ENCODE measurements at regions not wholly inside any gene's neighbourhood (a gene's known extent, or its start where the extent isn't known, plus 50 kb on each side); places are given as distances from the start of the nearest gene placed in this dataset.

DNA sequence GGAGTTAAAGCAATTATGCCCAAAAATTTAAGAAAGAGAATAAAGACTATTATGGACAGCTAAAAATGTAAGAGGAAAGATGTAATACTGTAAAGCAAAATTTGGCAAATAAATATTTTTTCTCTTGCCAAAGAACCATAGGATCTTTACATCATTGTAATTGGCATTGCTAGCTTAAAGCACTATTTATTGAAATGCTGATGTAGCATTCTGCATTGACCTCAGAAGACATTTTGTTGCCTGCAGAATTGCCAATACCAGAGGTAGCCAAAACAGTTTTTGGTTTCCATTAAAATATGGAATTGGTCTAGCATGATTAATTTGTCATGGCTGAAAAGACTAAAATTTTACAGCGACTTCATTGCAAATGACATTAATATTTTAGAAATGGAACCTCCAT is 191.5 kb upstream of the CHODL start:
- POLR2A ChIA-PET: no interaction called here
- no peak for DNase-seq (ENCODE audit: unreplicated experiment)
- no peaks in the 10 kb centered on the region for H3K36me3 Mint-ChIP-seq (ENCODE audit: insufficient read depth, unreplicated experiment)
- CTCF ChIA-PET: interaction anchor here (0.6 kb wide), 1 partner anchor 191 kb away, joined by 3 read pairs; no protein-coding TSS in a partner anchor
- no peak overlapping the region for H3K4me3 Mint-ChIP-seq (ENCODE audit: unreplicated experiment)
- no peaks in the 10 kb centered on the region for H3K27me3 Mint-ChIP-seq (ENCODE audit: insufficient read depth, unreplicated experiment)
- no peak overlapping the region for H3K27ac Mint-ChIP-seq (ENCODE audit: low read depth, unreplicated experiment)
- no peaks in the 10 kb centered on the region for H3K9me3 Mint-ChIP-seq (ENCODE audit: unreplicated experiment)
- no peaks in the 10 kb centered on the region for H3K4me1 Mint-ChIP-seq (ENCODE audit: insufficient read depth, unreplicated experiment)
- BruUV-seq (replicated peaks): no TSS peak
- TF ChIP-seq, protein P1, sequence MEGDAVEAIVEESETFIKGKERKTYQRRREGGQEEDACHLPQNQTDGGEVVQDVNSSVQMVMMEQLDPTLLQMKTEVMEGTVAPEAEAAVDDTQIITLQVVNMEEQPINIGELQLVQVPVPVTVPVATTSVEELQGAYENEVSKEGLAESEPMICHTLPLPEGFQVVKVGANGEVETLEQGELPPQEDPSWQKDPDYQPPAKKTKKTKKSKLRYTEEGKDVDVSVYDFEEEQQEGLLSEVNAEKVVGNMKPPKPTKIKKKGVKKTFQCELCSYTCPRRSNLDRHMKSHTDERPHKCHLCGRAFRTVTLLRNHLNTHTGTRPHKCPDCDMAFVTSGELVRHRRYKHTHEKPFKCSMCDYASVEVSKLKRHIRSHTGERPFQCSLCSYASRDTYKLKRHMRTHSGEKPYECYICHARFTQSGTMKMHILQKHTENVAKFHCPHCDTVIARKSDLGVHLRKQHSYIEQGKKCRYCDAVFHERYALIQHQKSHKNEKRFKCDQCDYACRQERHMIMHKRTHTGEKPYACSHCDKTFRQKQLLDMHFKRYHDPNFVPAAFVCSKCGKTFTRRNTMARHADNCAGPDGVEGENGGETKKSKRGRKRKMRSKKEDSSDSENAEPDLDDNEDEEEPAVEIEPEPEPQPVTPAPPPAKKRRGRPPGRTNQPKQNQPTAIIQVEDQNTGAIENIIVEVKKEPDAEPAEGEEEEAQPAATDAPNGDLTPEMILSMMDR (IDR thresholded peaks at IDR 0.05; ENCODE audit: unreplicated experiment): no peak
- intact Hi-C loops (cut with micrococcal nuclease): no loop called here

DNA sequence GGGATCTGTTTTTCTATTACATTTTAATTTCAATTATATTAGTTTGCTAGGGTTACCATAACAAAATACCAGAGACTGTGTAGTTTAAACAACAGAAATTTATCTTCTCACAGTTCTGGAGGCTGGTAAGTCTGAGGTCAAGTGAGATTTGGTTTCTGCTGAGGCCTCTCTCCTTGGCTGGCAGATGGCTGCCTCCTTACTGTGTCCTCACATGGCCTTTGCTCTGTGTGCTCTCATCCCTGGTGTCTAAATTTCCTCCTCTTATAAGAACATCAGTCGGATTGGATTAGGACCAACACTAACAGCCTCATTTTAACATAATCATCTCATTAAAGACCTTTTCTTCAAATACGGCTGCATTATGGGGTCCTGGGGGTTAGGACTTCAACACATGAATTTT is 195.2 kb upstream of the CHODL start:
- Mint-ChIP-seq H3K27me3 (ENCODE audit: insufficient read depth, unreplicated experiment) (no peaks in the 10 kb centered on the region), H3K36me3 (ENCODE audit: insufficient read depth, unreplicated experiment) (no peaks in the 10 kb centered on the region), H3K9me3 (ENCODE audit: unreplicated experiment) (no peaks in the 10 kb centered on the region), H3K27ac (ENCODE audit: low read depth, unreplicated experiment) (no peak overlapping the region), H3K4me3 (ENCODE audit: unreplicated experiment) (no peak overlapping the region), H3K4me1 (ENCODE audit: insufficient read depth, unreplicated experiment) (no peaks in the 10 kb centered on the region)
- TF ChIP-seq, protein P1 (IDR thresholded peaks at IDR 0.05; ENCODE audit: unreplicated experiment): no peak
- no TSS peak for BruUV-seq (replicated peaks)
- ChIA-PET CTCF (interaction anchor here (0.7 kb wide), 1 partner anchor 673 kb away, joined by 3 read pairs; no protein-coding TSS in a partner anchor), POLR2A (no interaction called here)
- intact Hi-C loops (cut with micrococcal nuclease): loop anchor here (10.0 kb wide), 1 partner anchor 125 kb away; no protein-coding TSS in a partner anchor
- no peak for DNase-seq (ENCODE audit: unreplicated experiment)

DNA sequence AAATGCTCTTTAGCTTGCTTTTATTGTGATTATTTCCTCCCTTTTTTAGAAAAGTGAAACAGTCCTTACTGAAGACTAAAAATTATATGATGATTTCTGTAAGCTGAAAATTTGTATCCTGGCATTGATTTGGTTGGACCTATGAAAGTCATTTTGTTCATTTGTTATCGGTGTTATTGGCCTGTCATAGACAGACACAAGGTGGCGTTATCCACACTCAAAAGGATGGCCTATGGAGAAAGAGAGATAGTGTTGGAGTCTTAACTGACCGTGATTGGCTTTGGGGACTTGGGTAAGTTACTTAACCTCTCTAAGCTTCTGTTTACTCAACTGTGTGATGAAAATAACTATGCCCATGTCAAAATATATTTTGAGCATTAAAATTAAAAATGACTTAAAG is 203.6 kb upstream of the CHODL start:
- CTCF ChIA-PET: interaction anchor here (0.6 to 3.8 kb wide), 58 partner anchors 10 to 1564 kb away, joined by 3 to 36 read pairs (median 4); no protein-coding TSS in a partner anchor
- peak; percentile 73 for DNase-seq (ENCODE audit: unreplicated experiment)
- H3K36me3 Mint-ChIP-seq (ENCODE audit: insufficient read depth, unreplicated experiment): no peaks in the 10 kb centered on the region

DNA sequence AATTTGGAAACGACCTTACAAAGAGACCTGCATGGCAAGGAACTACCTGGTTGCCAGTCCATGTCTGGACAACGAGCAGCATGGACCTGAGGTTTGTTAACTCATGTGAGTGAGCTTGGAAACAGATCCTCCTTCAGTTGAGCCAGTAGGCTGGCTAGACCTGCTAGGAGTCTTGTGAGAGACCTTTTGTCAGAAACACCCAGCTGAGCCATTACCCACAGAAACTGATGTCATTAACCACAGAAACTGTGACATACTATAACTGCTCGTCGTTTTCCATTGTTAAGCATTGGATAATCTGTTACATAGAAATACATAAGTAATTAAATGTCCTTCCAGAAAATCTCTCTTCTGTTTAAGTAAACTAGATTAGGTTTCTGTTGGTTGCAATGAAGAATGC is 211.1 kb upstream of the C21orf91 start:
- Mint-ChIP-seq H3K36me3 (ENCODE audit: insufficient read depth, unreplicated experiment) (no peaks in the 10 kb centered on the region), H3K9me3 (ENCODE audit: unreplicated experiment) (peaks cover 2% of the 10 kb centered on the region), H3K27me3 (ENCODE audit: insufficient read depth, unreplicated experiment) (no peaks in the 10 kb centered on the region), H3K4me1 (ENCODE audit: insufficient read depth, unreplicated experiment) (no peaks in the 10 kb centered on the region), H3K4me3 (ENCODE audit: unreplicated experiment) (no peak overlapping the region), H3K27ac (ENCODE audit: low read depth, unreplicated experiment) (no peak overlapping the region)
- TF ChIP-seq, protein P1 (IDR thresholded peaks at IDR 0.05; ENCODE audit: unreplicated experiment): no peak
- peak; percentile 1 for DNase-seq (ENCODE audit: unreplicated experiment)
- BruUV-seq (replicated peaks): no TSS peak
- intact Hi-C loops (cut with micrococcal nuclease): no loop called here
- CTCF ChIA-PET: interaction anchor here (3.9 kb wide), 1 partner anchor 11 kb away, joined by 14 read pairs; no protein-coding TSS in a partner anchor
- POLR2A ChIA-PET: no interaction called here

More for the DNA sequence above, 203.6 kb upstream of the CHODL start:
- POLR2A ChIA-PET: interaction anchor here (0.6 to 0.7 kb wide), 2 partner anchors 329 to 451 kb away, joined by 3 read pairs; no protein-coding TSS in a partner anchor
- Mint-ChIP-seq H3K4me3 (ENCODE audit: unreplicated experiment) (no peak overlapping the region), H3K4me1 (ENCODE audit: insufficient read depth, unreplicated experiment) (no peaks in the 10 kb centered on the region), H3K9me3 (ENCODE audit: unreplicated experiment) (no peaks in the 10 kb centered on the region), H3K27me3 (ENCODE audit: insufficient read depth, unreplicated experiment) (no peaks in the 10 kb centered on the region), H3K27ac (ENCODE audit: low read depth, unreplicated experiment) (no peak overlapping the region)
- no TSS peak for BruUV-seq (replicated peaks)
- TF ChIP-seq, protein P1 (IDR thresholded peaks at IDR 0.05; ENCODE audit: unreplicated experiment): peak; percentile 53
- intact Hi-C loops (cut with micrococcal nuclease): loop anchor here (2.0 to 10.0 kb wide), 3 partner anchors 116 to 331 kb away; no protein-coding TSS in a partner anchor
